ENCODE measurements at regions not wholly inside any gene's neighbourhood (a gene's known extent, or its start where the extent isn't known, plus 50 kb on each side); places are given as distances from the start of the nearest gene placed in this dataset.
"Not testable (repeated sequence)": the region's sequence is repeated elsewhere in the genome, so short reads cannot be mapped to it uniquely, and the experiment has no call there.

DNA sequence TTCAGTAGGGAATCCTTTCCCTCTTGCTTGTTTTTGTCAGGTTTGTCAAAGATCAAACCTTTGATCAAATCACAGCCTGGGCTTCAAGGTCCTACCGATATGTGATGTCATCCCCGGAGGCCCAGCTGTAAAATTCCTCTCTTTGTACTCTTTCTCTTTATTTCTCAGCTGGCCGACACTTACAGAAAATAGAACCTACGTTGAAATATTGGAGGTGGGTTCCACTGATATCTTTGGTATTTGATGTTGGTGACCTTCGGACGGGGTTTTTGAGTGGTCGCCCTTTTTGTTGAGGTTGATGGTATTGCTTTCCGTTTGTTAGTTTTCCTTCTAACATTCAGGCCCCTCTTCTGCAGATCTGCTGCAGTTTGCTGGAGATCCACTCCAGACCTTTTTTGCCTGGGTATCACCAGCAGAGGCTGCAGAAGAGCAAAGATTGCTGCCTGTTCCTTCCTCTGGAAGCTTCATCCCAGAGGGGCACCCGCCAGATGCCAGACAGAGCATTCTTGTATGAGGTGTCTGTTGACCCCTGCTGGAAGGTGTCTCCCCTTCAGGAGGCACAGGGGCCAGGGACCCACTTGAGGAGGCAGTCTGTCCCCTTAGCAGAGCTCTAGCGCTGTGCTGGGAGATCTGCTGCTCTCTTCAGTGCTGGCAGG lies 316.3 kb downstream of the MAN2A1 start:
- H3K36me3 ChIP-seq (ENCODE audit: control insufficient read depth, insufficient read depth, low read length); H3K27me3 Mint-ChIP-seq; H3K27me3 ChIP-seq (ENCODE audit: control insufficient read depth, insufficient read depth, low read length); H3K36me3 Mint-ChIP-seq; H3K9me3 Mint-ChIP-seq; H3K27ac ChIP-seq (ENCODE audit: insufficient read depth, low read length, poor library complexity, severe bottlenecking); H3K27ac Mint-ChIP-seq; DNase-seq; H3K9me3 ChIP-seq (ENCODE audit: control insufficient read depth in 2 of 2, low read length in 2 of 2); H3K4me3 Mint-ChIP-seq; H3K4me1 Mint-ChIP-seq; ATAC-seq (ENCODE audit: low read depth in 2 of 2); H3K4me1 ChIP-seq (ENCODE audit: control insufficient read depth, insufficient read depth, low read length, poor library complexity, severe bottlenecking); H3K4me3 ChIP-seq (ENCODE audit: low read depth, low read length): not testable (repeated sequence)

DNA sequence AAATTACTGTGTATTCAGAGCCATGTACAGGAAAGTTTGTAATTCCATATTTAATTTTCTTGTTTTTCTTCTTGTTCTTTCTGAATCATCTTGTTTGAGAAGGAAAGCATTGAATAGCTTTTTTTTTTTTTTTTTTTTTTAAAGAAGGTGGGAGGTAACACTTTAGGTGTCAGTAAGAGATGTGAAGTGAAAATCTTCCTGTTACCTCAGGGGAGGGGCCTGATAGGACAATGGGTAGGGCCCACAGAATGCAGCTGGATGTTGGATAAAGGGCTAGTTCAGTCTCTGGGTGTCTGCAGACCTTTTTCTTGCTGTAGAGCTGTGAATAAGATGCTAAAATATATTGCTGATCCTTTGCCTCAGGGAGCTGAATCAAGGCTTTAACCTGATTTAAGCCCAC lies 317.4 kb downstream of the MAN2A1 start:
- Mint-ChIP-seq H3K4me1 (no peaks in the 10 kb centered on the region), H3K4me3 (no peak overlapping the region), H3K36me3 (no peaks in the 10 kb centered on the region), H3K27ac (no peak overlapping the region), H3K9me3 (peaks cover 0 to 3% (median 0%) of the 10 kb centered on the region in 7 donors), H3K27me3 (no peaks in the 10 kb centered on the region)
- H3K4me1 ChIP-seq (ENCODE audit: control insufficient read depth, insufficient read depth, low read length, poor library complexity, severe bottlenecking), result no peaks in the 10 kb centered on the region
- H3K4me3 ChIP-seq (ENCODE audit: low read depth, low read length), result no peak overlapping the region
- DNase-seq, result no peak
- no peak overlapping the region for H3K27ac ChIP-seq (ENCODE audit: insufficient read depth, low read length, poor library complexity, severe bottlenecking)
- H3K27me3 ChIP-seq (ENCODE audit: control insufficient read depth, insufficient read depth, low read length), result peaks cover 3% of the 10 kb centered on the region
- ATAC-seq (ENCODE audit: low read depth in 2 of 2), result no peak
- H3K9me3 ChIP-seq (ENCODE audit: control insufficient read depth in 2 of 2, low read length in 2 of 2), result no peaks in the 10 kb centered on the region
- no peaks in the 10 kb centered on the region for H3K36me3 ChIP-seq (ENCODE audit: control insufficient read depth, insufficient read depth, low read length)

GRCh38 chr5:110008131-110008530 lies 318.4 kb downstream of the MAN2A1 start:
- no peak for ATAC-seq (ENCODE audit: low read depth in 2 of 2)
- H3K36me3 Mint-ChIP-seq, result no peaks in the 10 kb centered on the region
- no peak overlapping the region for H3K27ac Mint-ChIP-seq
- Histone ChIP-seq H3K9me3 (ENCODE audit: control insufficient read depth in 2 of 2, low read length in 2 of 2) (no peaks in the 10 kb centered on the region), H3K27ac (ENCODE audit: insufficient read depth, low read length, poor library complexity, severe bottlenecking) (no peak overlapping the region), H3K36me3 (ENCODE audit: control insufficient read depth, insufficient read depth, low read length) (no peaks in the 10 kb centered on the region), H3K4me1 (ENCODE audit: control insufficient read depth, insufficient read depth, low read length, poor library complexity, severe bottlenecking) (no peaks in the 10 kb centered on the region), H3K4me3 (ENCODE audit: low read depth, low read length) (no peak overlapping the region), H3K27me3 (ENCODE audit: control insufficient read depth, insufficient read depth, low read length) (peaks cover 7% of the 10 kb centered on the region)
- no peaks in the 10 kb centered on the region for H3K4me1 Mint-ChIP-seq
- no peak for DNase-seq
- H3K9me3 Mint-ChIP-seq, result peaks cover 0 to 5% (median 0%) of the 10 kb centered on the region in 7 donors
- H3K27me3 Mint-ChIP-seq, result no peaks in the 10 kb centered on the region
- H3K4me3 Mint-ChIP-seq, result no peak overlapping the region

GRCh38 chr5:110012145-110012544 lies 322.4 kb downstream of the MAN2A1 start:
- no peak for DNase-seq
- Histone ChIP-seq H3K36me3 (ENCODE audit: control insufficient read depth, insufficient read depth, low read length) (no peaks in the 10 kb centered on the region), H3K27me3 (ENCODE audit: control insufficient read depth, insufficient read depth, low read length) (peaks cover 7% of the 10 kb centered on the region), H3K4me1 (ENCODE audit: control insufficient read depth, insufficient read depth, low read length, poor library complexity, severe bottlenecking) (no peaks in the 10 kb centered on the region), H3K4me3 (ENCODE audit: low read depth, low read length) (no peak overlapping the region), H3K27ac (ENCODE audit: insufficient read depth, low read length, poor library complexity, severe bottlenecking) (no peak overlapping the region), H3K9me3 (ENCODE audit: control insufficient read depth in 2 of 2, low read length in 2 of 2) (no peaks in the 10 kb centered on the region)
- Mint-ChIP-seq H3K36me3 (no peaks in the 10 kb centered on the region), H3K27ac (no peak overlapping the region), H3K4me1 (no peaks in the 10 kb centered on the region), H3K27me3 (no peaks in the 10 kb centered on the region), H3K9me3 (peaks cover 0 to 6% (median 0%) of the 10 kb centered on the region in 7 donors), H3K4me3 (no peak overlapping the region)
- no peak for ATAC-seq (ENCODE audit: low read depth in 2 of 2)

GRCh38 chr5:110013017-110013416 lies 323.3 kb downstream of the MAN2A1 start:
- Mint-ChIP-seq H3K9me3 (peaks cover 0 to 6% (median 0%) of the 10 kb centered on the region in 7 donors), H3K4me1 (no peaks in the 10 kb centered on the region), H3K36me3 (no peaks in the 10 kb centered on the region), H3K27me3 (no peaks in the 10 kb centered on the region), H3K4me3 (no peak overlapping the region), H3K27ac (no peak overlapping the region)
- ATAC-seq (ENCODE audit: low read depth in 2 of 2), result no peak
- no peak overlapping the region for H3K4me3 ChIP-seq (ENCODE audit: low read depth, low read length)
- no peaks in the 10 kb centered on the region for H3K9me3 ChIP-seq (ENCODE audit: control insufficient read depth in 2 of 2, low read length in 2 of 2)
- no peaks in the 10 kb centered on the region for H3K36me3 ChIP-seq (ENCODE audit: control insufficient read depth, insufficient read depth, low read length)
- peaks cover 7% of the 10 kb centered on the region for H3K27me3 ChIP-seq (ENCODE audit: control insufficient read depth, insufficient read depth, low read length)
- H3K27ac ChIP-seq (ENCODE audit: insufficient read depth, low read length, poor library complexity, severe bottlenecking), result no peak overlapping the region
- no peaks in the 10 kb centered on the region for H3K4me1 ChIP-seq (ENCODE audit: control insufficient read depth, insufficient read depth, low read length, poor library complexity, severe bottlenecking)
- no peak for DNase-seq

GRCh38 chr5:110017854-110018253 lies 328.1 kb downstream of the MAN2A1 start:
- Histone ChIP-seq H3K27me3 (ENCODE audit: control insufficient read depth, insufficient read depth, low read length) (no peaks in the 10 kb centered on the region), H3K4me1 (ENCODE audit: control insufficient read depth, insufficient read depth, low read length, poor library complexity, severe bottlenecking) (no peaks in the 10 kb centered on the region), H3K27ac (ENCODE audit: insufficient read depth, low read length, poor library complexity, severe bottlenecking) (no peak overlapping the region), H3K9me3 (ENCODE audit: control insufficient read depth in 2 of 2, low read length in 2 of 2) (no peaks in the 10 kb centered on the region), H3K36me3 (ENCODE audit: control insufficient read depth, insufficient read depth, low read length) (no peaks in the 10 kb centered on the region), H3K4me3 (ENCODE audit: low read depth, low read length) (no peak overlapping the region)
- DNase-seq, result no peak
- H3K4me1 Mint-ChIP-seq, result no peaks in the 10 kb centered on the region
- H3K27ac Mint-ChIP-seq, result no peak overlapping the region
- no peak overlapping the region for H3K4me3 Mint-ChIP-seq
- H3K9me3 Mint-ChIP-seq, result peaks cover 0 to 8% (median 0%) of the 10 kb centered on the region in 7 donors
- peaks cover 6% of the 10 kb centered on the region for H3K27me3 Mint-ChIP-seq
- ATAC-seq (ENCODE audit: low read depth in 2 of 2), result no peak
- H3K36me3 Mint-ChIP-seq, result no peaks in the 10 kb centered on the region

- Histone ChIP-seq H3K27me3 (ENCODE audit: control insufficient read depth, insufficient read depth, low read length) (no peaks in the 10 kb centered on the region), H3K27ac (ENCODE audit: insufficient read depth, low read length, poor library complexity, severe bottlenecking) (no peak overlapping the region), H3K36me3 (ENCODE audit: control insufficient read depth, insufficient read depth, low read length) (no peaks in the 10 kb centered on the region), H3K4me1 (ENCODE audit: control insufficient read depth, insufficient read depth, low read length, poor library complexity, severe bottlenecking) (no peaks in the 10 kb centered on the region), H3K9me3 (ENCODE audit: control insufficient read depth in 2 of 2, low read length in 2 of 2) (no peaks in the 10 kb centered on the region), H3K4me3 (ENCODE audit: low read depth, low read length) (no peak overlapping the region)
- DNase-seq, result no peak
- Mint-ChIP-seq H3K27ac (no peak overlapping the region), H3K4me1 (no peaks in the 10 kb centered on the region), H3K4me3 (no peak overlapping the region), H3K27me3 (peaks cover 7% of the 10 kb centered on the region), H3K36me3 (no peaks in the 10 kb centered on the region), H3K9me3 (peaks cover 0 to 4% (median 0%) of the 10 kb centered on the region in 7 donors)
- ATAC-seq (ENCODE audit: low read depth in 2 of 2), result no peak
These were observed 328.8 kb downstream of the MAN2A1 start for GRCh38 chr5:110018509-110018908.

DNA sequence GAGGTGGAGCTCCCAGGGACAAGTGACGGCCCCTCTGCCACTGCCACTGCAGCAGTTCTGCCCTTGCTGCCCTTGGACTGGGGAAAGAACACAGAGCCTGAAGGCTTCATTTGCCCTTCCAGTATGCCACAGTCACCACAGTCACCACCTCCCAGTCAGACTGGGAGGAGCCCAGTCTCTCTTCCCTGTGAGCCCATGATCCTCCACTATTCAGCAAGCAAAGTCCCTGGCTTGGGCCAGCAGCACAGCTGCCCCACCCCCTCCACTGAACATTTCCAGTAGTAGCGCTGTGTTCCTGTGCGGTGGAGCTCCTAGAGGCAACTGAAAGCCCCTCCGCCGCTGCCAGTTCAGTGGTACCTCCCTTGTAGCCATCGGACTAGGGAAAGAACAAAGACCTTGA lies 329.4 kb downstream of the MAN2A1 start:
- Histone ChIP-seq H3K36me3 (ENCODE audit: control insufficient read depth, insufficient read depth, low read length) (no peaks in the 10 kb centered on the region), H3K27me3 (ENCODE audit: control insufficient read depth, insufficient read depth, low read length) (no peaks in the 10 kb centered on the region), H3K4me3 (ENCODE audit: low read depth, low read length) (no peak overlapping the region), H3K27ac (ENCODE audit: insufficient read depth, low read length, poor library complexity, severe bottlenecking) (no peak overlapping the region), H3K9me3 (ENCODE audit: control insufficient read depth in 2 of 2, low read length in 2 of 2) (no peaks in the 10 kb centered on the region), H3K4me1 (ENCODE audit: control insufficient read depth, insufficient read depth, low read length, poor library complexity, severe bottlenecking) (no peaks in the 10 kb centered on the region)
- Mint-ChIP-seq H3K27ac (no peak overlapping the region), H3K36me3 (no peaks in the 10 kb centered on the region), H3K4me3 (no peak overlapping the region), H3K4me1 (no peaks in the 10 kb centered on the region), H3K27me3 (peaks cover 7% of the 10 kb centered on the region), H3K9me3 (peaks cover 0 to 4% (median 0%) of the 10 kb centered on the region in 7 donors)
- DNase-seq (no peak), ATAC-seq (ENCODE audit: low read depth in 2 of 2) (no peak)

Measured in CD4-positive, CD25-positive, alpha-beta regulatory T cell (primary cell).